ENCODE measurements at regions not wholly inside any gene's neighbourhood (a gene's known extent, or its start where the extent isn't known, plus 50 kb on each side); places are given as distances from the start of the nearest gene placed in this dataset.
"Not testable (repeated sequence)": the region's sequence is repeated elsewhere in the genome, so short reads cannot be mapped to it uniquely, and the experiment has no call there.

DNA sequence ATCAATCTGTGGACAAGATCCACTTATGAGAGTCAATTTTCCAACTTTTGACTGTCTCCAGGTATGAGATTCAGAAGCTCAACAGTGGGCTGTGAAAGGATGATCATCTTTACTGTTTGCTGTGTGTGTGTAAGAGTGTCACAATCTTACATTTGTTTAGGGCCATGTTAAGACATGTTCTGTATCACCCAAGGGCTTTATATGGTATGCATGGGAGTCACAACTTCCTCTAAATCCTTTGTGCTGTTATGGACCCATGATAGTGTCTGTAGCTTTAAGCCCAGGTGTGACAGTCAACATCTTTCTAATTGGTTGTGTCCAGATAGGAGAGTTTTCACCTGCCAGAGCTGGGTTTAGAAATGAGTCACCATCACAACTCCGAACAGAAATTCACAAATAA lies 70.2 kb downstream of the ZNF726 start:
- DNase-seq (ENCODE audit: low read depth) = not testable (repeated sequence)

DNA sequence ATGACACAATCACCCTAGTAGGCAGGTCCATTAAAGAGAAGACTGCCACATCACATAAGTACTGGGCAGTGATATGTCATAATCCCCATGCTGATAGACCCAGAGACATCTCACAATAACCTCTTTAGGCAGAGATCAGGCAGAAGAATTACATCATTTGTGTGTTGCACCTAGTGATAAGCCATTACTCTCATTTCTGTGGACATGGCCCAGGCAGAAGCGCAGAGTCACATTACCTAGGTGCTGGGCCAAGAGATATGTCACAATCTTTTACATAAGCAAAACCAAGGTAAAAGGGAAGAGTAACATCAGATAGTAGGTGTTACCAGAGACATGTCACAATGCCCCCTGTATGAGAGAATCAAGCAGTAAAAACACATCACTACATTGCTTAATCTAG lies 71.9 kb downstream of the ZNF726 start:
- no peak for DNase-seq (ENCODE audit: low read depth)

DNA sequence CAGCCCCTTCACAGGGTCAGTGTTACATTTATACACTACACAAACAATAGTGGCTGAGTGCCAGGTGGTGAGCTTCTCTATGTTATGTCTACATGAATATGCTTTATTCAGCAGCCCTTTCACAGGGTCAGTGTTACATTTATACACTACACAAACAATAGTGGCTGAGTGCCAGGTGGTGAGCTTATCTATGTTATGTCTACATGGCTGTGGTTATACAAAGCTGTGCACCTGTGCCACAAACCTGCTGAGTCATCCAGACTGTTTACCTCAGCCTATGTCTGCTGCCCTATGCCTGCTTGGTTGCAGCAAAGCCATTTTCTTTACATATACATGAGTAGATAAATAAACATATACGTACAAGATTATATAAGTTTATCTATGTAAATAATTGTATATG lies 76.5 kb downstream of the ZNF726 start:
- no peak for DNase-seq (ENCODE audit: low read depth)

DNA sequence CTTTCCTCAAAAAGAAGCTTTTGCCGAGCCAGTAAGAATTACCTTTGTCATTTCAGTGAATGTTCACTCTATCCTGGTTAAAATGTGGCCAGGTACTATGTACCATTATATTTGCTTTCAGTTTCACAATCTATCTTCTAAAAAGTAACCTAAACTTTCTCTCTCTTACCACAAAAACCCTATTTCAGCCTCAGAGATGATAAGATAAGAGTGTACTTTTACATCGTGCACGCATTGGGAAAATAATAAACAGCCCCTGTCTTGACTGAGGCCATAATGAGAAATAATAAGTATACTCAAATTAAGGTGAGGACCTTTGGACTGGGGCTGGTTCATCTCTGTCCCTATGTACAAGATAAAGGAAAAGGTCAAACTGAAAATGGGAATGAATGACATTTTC lies 77.7 kb downstream of the ZNF726 start:
- DNase-seq (ENCODE audit: low read depth) = no peak

DNA sequence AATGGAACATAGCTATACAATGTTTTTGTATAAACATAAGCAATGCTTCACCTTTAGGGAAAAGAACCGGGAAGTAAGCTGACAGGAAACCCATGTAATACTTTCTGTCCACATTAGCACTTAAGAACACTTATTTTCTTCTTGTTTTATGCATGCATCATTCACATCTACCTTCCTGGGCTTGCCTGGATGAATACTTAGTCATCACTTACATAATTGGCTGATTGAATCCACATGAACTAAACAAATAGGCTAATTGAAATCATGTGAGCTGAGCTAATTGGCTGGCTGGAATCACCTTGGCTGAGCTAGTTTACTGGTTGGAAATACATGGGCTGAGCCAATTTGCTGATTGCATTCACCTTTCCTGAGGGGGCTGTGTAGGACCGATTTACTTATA lies 78.8 kb downstream of the ZNF726 start:
- no peak for DNase-seq (ENCODE audit: low read depth)

DNA sequence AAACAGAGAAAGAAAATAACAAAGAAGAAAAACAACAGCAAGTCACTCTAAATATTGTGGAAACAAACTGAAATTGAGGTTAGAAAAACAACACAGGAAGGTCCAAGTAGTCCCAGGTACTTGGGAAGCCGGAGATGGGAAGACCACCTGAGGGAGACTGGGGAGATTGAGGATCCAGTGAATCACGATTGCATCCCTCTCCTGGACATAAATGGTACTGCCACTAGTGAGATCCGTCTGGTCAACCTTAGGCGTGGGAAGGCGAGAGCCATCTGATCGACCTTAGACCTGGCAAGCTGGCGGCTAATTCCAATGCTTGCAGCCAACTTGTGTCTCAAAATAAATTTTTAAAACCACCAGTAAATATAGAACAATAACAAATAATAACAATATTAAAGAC lies 81.9 kb downstream of the ZNF726 start:
- no peak for DNase-seq (ENCODE audit: low read depth)

DNA sequence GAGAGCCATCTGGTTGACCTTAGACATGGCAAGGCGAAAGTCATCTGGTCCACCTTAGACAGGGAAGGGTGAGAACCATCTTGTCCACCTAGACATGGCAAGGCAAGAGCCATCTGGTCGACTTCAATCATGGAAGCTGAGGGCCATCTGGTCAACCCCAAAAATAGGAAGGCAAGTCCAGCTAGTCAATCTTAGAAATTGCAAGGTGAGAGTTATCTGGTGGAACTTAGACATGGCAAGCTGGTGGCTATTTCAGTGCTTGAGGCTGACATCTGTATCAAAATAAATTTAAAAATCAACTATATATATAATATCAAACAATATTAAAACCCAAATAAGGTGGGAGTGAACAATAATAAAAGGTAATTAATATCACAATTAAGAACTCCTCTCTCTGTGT lies 83.9 kb downstream of the ZNF726 start:
- DNase-seq (ENCODE audit: low read depth) = no peak

DNA sequence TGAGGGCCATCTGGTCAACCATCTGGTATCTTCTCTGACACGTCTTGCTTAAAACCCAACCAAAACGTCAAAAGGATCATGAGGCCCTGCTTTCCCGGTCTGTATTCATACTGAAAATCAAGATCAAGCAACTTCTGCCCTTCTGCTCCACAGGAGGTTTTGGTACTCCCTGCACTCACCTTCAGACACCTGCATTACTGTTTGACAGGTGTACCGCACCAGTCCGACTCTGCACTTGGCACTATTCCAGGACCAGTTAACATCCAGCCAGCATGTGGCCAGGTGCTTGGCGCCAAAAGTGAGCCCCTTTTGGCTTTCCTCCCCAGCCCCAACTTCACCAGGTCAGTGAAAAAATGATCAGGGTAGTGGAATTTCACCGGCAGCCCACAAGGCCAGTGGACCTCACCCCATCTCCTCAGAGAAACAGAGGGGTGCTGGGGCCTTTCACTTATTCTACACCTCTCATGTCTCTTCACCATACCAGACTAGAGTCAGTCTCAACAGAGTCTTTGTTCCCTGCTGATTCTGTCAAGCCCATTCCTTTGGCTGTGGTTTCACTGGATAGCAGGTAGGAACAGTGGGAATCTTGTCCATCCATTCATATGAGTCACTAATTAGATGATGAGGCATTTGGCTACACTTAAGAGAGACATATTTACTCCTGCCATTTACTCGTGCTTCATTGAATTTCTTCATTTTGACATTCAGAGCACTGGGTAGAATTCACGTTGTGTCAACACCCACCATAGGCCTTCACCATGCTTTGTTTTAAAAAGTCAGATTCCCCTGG lies 85.3 kb downstream of the ZNF726 start:
- DNase-seq (ENCODE audit: low read depth) = no peak

DNA sequence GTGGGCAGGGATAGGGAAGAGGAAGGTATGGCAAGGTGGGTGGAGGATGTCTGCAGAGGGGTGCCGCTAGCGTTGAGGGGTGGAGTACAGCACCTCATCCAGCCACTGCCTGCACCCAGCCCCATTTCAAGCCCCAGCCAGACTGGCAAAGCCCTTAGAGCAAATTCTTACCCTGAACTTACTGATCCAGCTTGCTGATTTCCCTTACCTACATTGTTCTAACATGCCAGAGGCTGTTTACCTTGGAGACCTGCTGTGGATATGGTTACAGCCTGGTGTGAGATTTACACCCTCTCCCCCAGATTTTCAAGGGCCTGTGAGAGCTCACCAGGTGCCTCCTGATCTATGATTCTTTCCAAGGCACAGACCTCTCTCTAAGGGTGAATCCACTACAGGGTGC lies 86.0 kb downstream of the ZNF726 start:
- no peak for DNase-seq (ENCODE audit: low read depth)

DNA sequence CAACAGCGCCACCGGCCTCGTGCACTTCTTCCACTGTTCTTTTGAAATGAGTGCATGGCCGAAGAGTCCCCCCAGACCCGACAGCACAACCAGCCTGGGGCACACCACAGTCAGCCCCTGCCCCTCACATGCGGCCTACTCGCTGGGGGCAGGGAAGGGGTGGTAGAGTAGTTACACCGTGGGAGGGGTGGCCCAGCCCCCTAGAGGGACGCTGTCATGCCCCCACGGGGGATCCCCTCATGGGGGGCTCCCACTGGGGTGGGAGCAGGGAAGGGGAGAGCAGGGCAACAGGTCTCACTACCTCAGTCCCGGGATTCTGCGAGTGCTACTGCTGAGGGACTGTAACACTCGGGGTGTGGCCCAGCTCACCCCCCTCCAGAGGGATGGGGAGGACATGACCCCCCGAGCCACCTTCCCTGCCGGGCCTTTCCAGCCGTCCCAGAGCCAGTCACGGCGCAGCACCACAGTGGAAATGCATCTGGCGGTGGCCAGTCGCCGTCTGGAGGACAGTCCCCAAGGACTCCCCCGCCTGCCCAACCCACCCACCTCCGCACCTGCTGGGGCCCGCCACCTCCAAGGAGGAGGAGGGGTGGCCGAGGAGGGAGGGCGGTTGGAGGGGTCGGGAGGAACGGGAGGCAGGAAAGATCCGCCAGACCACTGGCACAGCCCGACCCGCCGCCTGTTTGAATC lies 84.6 kb upstream of the ZNF254 start:
- DNase-seq (ENCODE audit: low read depth) = no peak

DNA sequence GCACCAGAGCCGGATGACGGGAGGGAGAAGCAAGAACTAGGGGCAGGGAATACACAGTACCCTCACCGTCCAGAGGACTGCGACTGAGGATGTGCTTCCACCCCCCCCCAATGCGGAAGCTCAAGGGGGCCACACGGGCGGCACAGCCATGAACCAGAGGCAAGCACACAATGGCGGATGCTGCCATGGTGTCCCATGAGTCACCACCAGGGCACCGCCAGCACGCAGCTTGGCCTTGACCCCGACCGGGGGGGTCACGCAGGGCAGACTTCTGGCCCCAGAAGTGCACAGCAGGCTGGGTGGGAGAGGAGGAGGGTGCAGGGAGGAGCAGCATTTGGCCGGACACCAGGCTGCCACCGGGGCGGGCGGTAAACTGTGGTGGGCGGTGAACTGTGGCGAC lies 83.5 kb upstream of the ZNF254 start:
- no peak for DNase-seq (ENCODE audit: low read depth)

DNA sequence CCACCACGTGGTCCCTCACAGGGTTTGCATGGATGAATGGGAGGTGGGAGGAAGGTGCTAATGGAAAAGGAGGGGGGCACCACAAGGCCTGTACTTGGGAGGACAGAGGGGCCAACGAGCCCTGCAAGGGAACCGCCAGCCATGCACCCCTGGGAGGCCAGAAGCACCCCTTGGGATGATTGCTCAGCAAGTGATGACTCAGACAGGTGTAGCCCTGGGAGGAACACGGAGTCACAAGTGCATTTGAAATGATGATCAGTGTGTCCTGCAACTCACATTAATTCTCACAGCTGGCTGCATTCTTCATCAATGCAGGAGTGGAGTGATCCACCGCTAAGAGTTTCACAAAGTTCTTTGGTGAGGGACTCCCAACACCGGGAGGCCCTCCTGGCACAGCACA lies 82.8 kb upstream of the ZNF254 start:
- no peak for DNase-seq (ENCODE audit: low read depth)

DNA sequence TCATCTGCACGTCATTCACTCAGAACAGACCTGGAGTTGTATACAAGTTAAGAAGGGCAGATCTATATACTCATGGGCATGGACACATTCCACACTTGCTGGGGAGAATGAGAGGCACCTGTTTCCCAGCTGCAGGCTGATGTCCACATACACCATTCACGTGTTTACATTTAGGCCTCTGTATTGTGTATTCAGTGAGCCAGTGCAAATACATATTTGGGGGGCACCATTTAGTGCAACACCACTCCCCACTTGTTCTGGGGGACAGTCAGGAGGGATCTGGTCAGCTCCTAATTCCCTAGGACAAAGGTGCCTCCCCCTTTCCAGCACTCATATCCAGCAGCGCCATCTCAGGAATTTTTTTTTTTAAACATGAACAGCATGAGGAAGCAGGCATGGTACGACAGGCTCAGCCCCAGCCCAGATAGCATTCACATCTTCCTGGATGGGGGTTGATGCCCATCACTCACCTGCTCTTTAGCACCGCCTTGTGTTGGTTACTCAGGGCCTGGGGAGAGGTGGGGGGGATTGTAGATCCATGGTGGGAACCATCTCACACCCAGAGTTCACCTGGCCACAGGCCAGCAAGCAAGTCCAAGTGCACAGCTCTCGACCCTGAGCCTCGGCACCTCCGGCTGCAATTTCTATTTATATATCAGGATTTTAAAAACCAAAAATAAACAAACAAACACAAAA lies 56.9 kb upstream of the ZNF254 start:
- no peak for DNase-seq (ENCODE audit: low read depth)

DNA sequence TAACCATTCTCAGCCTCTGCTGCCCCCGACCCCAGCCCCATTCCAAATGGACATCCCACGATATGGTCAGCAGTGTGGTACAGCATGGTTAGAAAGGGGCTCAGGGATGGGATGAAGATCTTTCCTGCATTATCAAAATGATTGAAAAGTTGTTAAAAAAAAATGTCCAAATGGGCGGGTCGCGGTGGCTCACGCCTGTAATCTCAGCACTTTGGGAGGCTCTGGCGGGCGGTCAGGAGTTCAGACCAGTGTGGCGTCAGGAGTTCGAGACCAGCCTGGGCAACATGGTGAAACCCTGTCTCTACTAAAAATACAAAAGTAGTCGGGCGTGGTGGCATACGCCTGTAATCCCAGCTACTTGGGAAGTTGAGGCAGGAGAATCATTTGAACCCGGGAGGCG lies 54.3 kb upstream of the ZNF254 start:
- DNase-seq (ENCODE audit: low read depth) = no peak

DNA sequence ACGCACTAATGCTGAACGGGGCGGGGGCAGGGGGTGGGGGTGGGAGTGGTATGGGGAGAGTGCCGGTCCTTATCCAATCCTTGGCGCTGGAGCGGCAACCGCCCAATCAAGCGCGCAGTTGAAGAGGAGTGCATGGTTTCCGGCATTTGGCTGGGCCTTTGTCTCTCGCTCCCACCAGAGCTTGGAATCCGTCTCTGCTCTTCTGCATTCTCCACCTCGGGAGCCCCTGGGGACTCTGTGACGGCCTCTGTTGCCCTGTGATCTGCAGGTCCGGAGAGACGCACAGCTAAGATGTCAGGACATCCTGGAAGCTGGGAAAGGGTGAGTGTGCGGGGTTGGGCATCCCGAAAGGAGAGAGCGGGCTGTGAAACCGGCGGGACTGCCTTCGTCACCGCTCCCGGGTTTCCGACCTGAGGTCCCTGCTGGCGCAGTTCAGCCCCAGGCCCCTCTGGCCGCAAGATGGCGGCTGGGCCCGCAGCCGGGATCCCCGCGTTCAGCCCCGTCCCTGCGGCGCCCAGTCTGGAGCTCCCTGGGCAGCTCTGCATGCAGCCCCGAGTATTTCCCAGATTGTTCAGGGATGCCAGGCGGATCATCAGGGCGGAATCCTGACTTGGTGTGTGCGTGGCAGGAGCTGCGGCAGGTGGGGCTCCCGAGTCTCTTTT lies 53.6 kb upstream of the ZNF254 start:
- DNase-seq (ENCODE audit: low read depth) = peak; percentile 79

DNA sequence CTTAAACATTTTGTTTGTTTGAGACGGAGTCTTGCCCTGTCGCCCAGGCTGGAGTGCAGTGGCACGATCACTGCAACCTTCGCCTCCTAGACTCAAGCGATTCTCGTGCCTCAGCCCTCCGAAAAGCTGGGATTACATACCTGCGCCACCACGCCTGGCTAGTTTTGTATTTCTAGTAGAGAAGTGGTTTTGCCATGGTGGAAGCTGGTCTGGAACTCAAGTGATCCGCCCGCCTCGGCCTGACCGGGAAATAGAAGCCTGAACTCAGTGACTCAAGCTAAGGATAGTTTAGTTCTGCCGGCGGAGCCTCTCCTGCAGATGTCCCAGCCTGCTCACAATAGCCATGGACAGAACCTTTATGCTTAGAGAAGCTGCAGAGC lies 53.0 kb upstream of the ZNF254 start:
- peak; percentile 2 for DNase-seq (ENCODE audit: low read depth)

DNA sequence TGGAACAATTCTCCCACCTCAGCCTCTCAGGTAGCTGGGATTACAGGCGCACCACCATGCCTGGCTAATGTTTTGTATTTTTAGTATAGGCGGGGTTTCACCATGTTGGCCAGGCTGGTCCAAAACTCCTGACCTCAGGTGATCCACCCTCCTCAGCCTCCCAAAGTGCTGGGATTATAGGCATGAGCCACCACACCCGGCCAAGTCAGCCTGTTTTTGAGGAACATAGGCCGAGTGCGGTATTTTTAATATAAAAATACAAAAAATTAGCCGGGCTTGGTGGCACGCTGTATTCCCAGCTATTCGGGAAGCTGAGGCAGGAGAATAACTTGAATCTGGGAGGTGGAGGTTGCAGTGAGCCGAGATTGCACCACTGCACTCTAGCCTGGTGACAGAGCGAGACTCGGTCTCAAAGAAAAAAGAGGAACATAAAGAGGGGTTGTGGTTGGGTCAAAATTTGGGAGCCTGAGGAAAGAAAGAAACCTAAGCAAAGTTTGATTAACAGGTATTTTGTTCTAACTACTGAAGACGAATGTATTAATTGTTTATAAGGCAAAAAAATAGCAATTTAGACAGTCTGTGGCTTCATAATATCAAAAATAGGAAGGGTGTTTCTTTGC lies 51.6 kb upstream of the ZNF254 start:
- DNase-seq (ENCODE audit: low read depth) = not testable (repeated sequence)

Measured in T-helper 22 cell (primary cell).